ENCODE measurements at regions not wholly inside any gene's neighbourhood (a gene's known extent, or its start where the extent isn't known, plus 50 kb on each side); places are given as distances from the start of the nearest gene placed in this dataset.
"Not testable (repeated sequence)": the region's sequence is repeated elsewhere in the genome, so short reads cannot be mapped to it uniquely, and the experiment has no call there.

DNA sequence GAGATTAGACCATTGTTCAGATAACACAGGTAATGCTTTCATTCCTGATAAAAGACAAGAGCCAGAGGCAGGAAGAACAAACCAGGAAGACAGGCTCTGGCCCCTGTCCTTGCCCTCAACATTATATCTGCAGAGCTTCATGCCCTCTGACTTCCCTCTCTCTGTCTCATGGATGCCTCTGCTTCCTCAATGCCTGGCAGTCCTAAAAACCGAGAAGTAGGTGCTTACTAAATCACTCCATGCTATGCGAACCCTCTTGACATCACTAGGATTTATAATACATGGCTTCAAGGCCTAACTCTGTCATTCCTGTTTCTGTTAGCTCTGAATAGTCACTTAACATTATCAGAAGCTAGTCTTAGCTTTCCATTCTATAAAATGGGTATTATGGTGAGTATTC is 117.8 kb downstream of the TLR4 start:
- Mint-ChIP-seq H3K27me3 (peaks cover 34 to 38% (median 37%) of the 10 kb centered on the region in 3 donors), H3K27ac (no peak overlapping the region), H3K4me3 (no peak overlapping the region), H3K4me1 (peaks cover 17 to 29% (median 27%) of the 10 kb centered on the region in 3 donors), H3K36me3 (no peaks in the 10 kb centered on the region), H3K9me3 (peaks cover 0 to 3% (median 0%) of the 10 kb centered on the region in 7 donors)
- ATAC-seq (ENCODE audit: low read depth in 2 of 2) (no peak), DNase-seq (no peak)

DNA sequence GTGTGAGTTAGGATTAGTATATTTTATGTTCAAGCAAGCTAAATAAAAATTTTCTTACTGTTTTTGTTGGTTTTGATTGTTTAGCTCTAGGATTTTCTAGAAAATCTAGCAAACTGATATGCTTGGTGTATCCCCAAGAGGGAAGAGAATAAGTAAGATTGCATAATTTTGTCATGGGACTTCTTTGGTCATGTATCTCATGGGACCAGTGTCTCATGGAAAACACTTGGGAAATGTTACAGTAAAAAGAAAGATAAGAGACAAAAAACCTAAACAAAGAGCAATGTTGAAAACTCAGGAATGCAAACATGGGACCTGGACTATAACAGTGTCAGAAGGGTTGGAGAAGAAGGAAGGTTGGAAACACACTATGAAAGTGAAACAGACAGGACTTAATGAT is 119.4 kb downstream of the TLR4 start:
- Mint-ChIP-seq H3K4me3 (no peak overlapping the region), H3K4me1 (peaks cover 19 to 32% (median 32%) of the 10 kb centered on the region in 3 donors), H3K27me3 (peaks cover 29 to 34% (median 31%) of the 10 kb centered on the region in 3 donors), H3K27ac (no peak overlapping the region), H3K36me3 (no peaks in the 10 kb centered on the region), H3K9me3 (peaks cover 0 to 3% (median 0%) of the 10 kb centered on the region in 7 donors)
- ATAC-seq (ENCODE audit: low read depth in 2 of 2) (no peak), DNase-seq (no peak)

DNA sequence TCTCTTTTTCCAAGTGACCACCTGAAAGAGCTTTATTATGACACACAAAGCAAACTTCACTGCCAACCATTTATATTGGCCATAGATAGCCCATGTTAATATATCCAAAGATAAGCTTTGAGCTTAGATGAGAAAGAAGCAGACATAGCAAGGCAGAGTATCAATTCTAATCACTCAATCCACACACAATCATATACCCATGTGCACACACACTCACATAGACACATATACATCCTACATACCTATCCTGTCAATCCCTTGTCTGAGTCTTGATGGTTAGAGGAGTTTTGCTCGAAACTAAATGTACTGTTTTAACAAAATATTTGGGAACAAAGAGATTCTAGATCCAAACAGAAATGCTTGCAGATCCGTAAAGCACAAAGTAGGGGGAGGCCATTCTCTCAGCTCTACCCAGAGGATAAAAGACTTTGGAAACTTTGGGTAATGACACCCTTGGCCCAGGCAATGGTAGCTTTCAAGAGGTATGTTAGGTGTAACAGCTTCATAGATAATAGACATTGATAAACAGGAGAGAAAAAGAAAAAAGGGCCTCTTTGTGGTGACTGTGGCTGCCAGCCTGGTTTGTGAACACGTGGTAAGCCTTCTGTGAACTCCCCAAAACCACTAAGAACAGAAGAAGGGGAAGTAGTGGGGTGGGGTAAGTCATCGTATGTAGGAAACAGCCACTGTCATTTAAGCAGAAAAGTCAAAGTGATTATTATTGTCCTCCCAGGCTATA is 121.6 kb downstream of the TLR4 start:
- peaks cover 19 to 32% (median 32%) of the 10 kb centered on the region in 3 donors for H3K4me1 Mint-ChIP-seq
- H3K36me3 Mint-ChIP-seq: no peaks in the 10 kb centered on the region
- peaks cover 21 to 29% (median 21%) of the 10 kb centered on the region in 3 donors for H3K27me3 Mint-ChIP-seq
- peak overlapping the region; percentile 8 to 86 (median 66) for H3K27ac Mint-ChIP-seq
- peak; percentile 67 for DNase-seq
- peak; percentile 100 for ATAC-seq (ENCODE audit: low read depth in 2 of 2)
- H3K4me3 Mint-ChIP-seq: peak overlapping the region; percentile 4 to 84 (median 65)
- H3K9me3 Mint-ChIP-seq: no peaks in the 10 kb centered on the region

DNA sequence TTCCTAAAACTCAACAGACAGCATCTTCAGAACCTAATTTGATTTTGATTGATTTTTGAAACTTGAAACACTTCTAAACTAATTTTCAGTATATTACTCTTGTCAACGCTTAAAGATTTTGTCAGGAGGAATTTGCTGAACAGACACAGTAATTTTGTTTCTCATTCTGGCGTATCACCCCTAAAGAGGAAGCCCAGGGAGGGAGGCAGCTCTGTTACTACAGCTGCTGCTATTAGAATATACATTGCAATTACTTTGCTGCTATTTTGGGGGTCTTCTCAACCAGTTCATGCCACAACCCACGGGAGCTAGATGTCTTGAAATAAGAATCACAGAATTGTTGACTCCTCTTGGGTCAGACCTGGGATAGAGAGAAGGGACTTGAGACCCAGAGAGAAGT is 122.6 kb downstream of the TLR4 start:
- Mint-ChIP-seq H3K4me3 (peak overlapping the region; percentile 19 to 85 (median 60)), H3K27ac (peak overlapping the region in 2 of 6 donors; percentile 59 to 86), H3K27me3 (peaks cover 10 to 21% (median 10%) of the 10 kb centered on the region in 3 donors), H3K4me1 (peaks cover 19 to 32% (median 32%) of the 10 kb centered on the region in 3 donors), H3K9me3 (no peaks in the 10 kb centered on the region), H3K36me3 (no peaks in the 10 kb centered on the region)
- peak in 1 of 2 donors; percentile 26 for ATAC-seq (ENCODE audit: low read depth in 2 of 2)
- DNase-seq: peak; percentile 8

DNA sequence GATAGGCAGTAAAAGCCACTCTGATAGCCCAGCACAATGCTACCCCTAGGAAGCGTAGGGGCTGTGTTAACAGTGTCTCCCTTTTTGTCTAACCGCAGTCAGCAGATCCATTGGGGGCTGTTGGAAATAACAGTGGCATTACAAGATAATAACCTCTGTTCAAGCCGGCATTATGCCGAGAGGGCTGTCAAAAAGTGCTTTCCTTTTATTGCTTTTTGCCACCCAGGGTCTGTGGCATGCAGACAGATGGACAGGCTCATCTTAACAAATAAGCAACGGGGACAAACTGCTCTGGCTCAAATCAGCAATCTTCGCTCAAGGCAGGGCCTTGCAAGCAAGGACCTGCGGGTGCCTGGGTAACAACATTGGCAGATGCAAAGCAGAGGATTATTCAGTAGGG is 123.3 kb downstream of the TLR4 start:
- Mint-ChIP-seq H3K9me3 (no peaks in the 10 kb centered on the region), H3K4me3 (no peak overlapping the region), H3K27me3 (peaks cover 4 to 18% (median 10%) of the 10 kb centered on the region in 3 donors), H3K4me1 (peaks cover 19 to 32% (median 32%) of the 10 kb centered on the region in 3 donors), H3K36me3 (no peaks in the 10 kb centered on the region), H3K27ac (peak overlapping the region in 1 of 6 donors; percentile 46)
- DNase-seq (no peak), ATAC-seq (ENCODE audit: low read depth in 2 of 2) (no peak)

DNA sequence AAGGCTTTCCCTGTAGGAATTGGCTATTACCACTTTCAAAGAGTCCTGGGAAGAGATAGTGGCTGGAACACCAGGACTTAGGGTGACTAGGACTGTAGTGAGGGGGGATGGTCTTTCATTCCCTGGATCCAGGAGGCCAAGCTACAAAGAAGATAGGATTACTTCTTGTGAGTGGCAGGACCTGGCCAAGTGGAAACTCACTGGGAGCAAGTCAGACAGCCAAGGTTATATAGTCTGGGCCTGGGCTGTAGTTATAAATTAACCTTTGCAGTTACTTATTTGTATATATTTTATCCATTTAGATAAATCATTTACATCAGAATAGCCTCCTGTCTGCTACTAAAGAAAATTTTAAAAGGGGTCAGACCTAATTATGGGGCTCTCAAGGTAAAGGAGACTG is 124.3 kb downstream of the TLR4 start:
- DNase-seq (no peak), ATAC-seq (ENCODE audit: low read depth in 2 of 2) (no peak)
- H3K27me3 Mint-ChIP-seq: peaks cover 0 to 17% (median 14%) of the 10 kb centered on the region in 3 donors
- H3K27ac Mint-ChIP-seq: no peak overlapping the region
- H3K4me1 Mint-ChIP-seq: peaks cover 19 to 32% (median 32%) of the 10 kb centered on the region in 3 donors
- H3K9me3 Mint-ChIP-seq: no peaks in the 10 kb centered on the region
- no peaks in the 10 kb centered on the region for H3K36me3 Mint-ChIP-seq
- H3K4me3 Mint-ChIP-seq: no peak overlapping the region

DNA sequence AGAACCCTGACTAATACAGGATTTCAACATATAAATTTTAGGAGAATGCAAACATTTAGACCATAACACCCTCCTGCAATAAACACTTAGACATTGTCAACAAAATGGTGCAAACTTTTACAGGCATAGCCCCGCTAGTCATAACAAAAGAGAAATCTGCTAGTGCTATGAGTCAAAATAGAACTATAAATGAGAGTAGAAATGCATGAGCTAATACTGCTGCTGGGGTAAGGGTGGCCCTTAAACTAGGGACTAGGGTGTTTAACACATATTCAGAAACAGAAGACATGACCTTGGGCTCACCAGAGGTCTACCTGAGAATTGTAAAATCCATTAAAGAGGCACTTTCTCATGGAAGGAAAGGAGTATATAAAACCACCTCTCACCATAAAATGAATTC is 131.6 kb downstream of the TLR4 start:
- ATAC-seq (ENCODE audit: low read depth in 2 of 2) (no peak), DNase-seq (no peak)
- H3K27me3 Mint-ChIP-seq: peaks cover 7 to 25% (median 21%) of the 10 kb centered on the region in 3 donors
- H3K4me3 Mint-ChIP-seq: no peak overlapping the region
- no peaks in the 10 kb centered on the region for H3K36me3 Mint-ChIP-seq
- no peaks in the 10 kb centered on the region for H3K4me1 Mint-ChIP-seq
- H3K27ac Mint-ChIP-seq: no peak overlapping the region
- peaks cover 0 to 3% (median 0%) of the 10 kb centered on the region in 7 donors for H3K9me3 Mint-ChIP-seq

DNA sequence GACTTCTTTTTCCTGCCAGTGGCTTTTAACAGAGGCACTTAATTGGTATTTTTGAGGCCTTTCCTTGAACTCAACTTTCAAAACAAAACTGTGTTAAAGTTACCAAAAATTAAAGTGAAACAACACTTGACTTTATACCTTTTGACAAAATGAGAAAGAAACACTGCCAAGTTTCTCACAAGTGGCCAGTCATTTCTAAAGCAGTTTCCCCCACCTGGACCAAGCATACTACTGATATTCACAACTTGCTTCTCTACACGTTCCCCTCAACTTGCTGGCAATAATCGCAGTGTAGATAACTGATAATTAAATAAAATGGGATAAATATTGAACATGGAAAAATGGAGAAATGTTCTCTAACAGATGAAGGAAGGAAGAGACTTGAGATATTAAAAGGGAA is 135.7 kb downstream of the TLR4 start:
- H3K9me3 Mint-ChIP-seq: peaks cover 0 to 6% (median 0%) of the 10 kb centered on the region in 7 donors
- H3K4me3 Mint-ChIP-seq: no peak overlapping the region
- H3K36me3 Mint-ChIP-seq: no peaks in the 10 kb centered on the region
- H3K27ac Mint-ChIP-seq: peak overlapping the region in 1 of 6 donors; percentile 60
- no peaks in the 10 kb centered on the region for H3K4me1 Mint-ChIP-seq
- no peak for ATAC-seq (ENCODE audit: low read depth in 2 of 2)
- H3K27me3 Mint-ChIP-seq: peaks cover 14 to 21% (median 17%) of the 10 kb centered on the region in 3 donors
- DNase-seq: no peak

DNA sequence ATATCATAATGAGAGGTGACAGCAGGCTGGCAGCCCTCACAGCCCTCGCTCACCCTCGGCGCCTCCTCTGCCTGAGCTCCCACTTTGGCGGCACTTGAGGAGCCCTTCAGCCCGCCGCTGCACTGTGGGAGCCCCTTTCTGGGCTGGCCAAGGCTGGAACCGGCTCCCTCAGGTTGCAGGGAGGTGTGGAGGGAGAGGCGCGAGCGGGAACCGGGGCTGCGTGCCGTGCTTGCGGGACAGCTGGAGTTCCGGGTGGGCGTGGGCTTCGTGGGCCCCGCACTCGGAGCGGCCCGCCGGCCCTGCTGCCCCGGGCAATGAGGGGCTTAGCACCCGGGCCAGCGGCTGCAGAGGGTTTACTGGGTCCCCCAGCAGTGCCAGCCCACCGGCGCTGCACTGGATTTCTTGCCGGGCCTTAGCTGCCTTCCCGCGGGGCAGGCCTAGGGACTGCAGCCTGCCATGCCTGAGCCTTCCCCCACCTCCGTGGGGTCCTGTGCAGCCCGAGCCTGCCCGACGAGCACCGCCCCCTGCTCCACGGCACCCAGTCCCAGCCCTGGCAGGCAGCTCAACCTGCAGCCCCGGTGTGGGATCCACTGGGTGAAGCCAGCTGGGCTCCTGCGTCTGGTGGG is 147.7 kb downstream of the TLR4 start:
- not testable (repeated sequence) for H3K4me1 Mint-ChIP-seq; H3K4me3 Mint-ChIP-seq; H3K27ac Mint-ChIP-seq; ATAC-seq (ENCODE audit: low read depth in 2 of 2); H3K36me3 Mint-ChIP-seq; DNase-seq; H3K9me3 Mint-ChIP-seq
- peaks cover 13 to 32% (median 29%) of the 10 kb centered on the region in 3 donors for H3K27me3 Mint-ChIP-seq

DNA sequence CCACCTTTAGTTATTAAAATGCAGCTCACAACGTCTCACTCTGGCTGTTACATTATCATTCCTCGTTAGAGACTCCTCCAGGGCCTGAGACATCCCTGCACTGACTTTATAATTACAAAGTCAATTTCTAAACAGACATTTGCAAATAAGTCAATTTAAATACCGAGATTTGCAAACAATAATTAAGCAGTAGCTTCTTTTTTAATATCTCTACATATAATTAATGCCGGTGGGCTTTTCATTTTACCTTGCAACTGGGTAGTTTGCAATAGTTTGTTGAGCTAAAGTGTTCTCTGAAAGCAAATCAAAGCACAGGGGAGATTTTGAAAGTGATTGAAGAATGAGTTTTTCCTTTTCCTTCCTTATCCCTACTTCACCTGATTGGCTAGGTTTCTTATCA is 154.4 kb downstream of the TLR4 start:
- Mint-ChIP-seq H3K9me3 (peaks cover 0 to 3% (median 0%) of the 10 kb centered on the region in 7 donors), H3K4me1 (no peaks in the 10 kb centered on the region), H3K4me3 (no peak overlapping the region), H3K36me3 (no peaks in the 10 kb centered on the region), H3K27ac (no peak overlapping the region), H3K27me3 (peaks cover 0 to 24% (median 17%) of the 10 kb centered on the region in 3 donors)
- ATAC-seq (ENCODE audit: low read depth in 2 of 2) (no peak), DNase-seq (no peak)

DNA sequence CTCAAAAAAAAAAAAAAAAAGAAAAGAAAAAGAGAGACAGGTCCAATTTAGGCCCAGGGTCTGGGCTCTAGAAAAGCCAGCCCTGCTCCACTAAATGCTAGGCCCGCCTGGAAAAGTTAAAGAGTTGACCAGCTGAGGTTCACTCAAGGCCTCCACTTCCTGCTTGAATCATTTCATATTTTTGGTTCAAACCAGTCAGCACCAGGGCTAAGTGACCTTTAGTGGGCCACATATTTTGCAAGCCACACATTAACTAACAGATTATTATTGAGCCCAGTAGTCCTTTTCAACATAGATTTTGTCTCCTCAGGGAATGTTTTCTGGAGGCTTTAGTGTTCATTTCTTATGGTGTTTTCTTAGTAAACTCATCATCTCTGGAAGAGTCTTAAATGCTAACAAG is 156.6 kb downstream of the TLR4 start:
- H3K4me1 Mint-ChIP-seq: no peaks in the 10 kb centered on the region
- H3K9me3 Mint-ChIP-seq: no peaks in the 10 kb centered on the region

DNA sequence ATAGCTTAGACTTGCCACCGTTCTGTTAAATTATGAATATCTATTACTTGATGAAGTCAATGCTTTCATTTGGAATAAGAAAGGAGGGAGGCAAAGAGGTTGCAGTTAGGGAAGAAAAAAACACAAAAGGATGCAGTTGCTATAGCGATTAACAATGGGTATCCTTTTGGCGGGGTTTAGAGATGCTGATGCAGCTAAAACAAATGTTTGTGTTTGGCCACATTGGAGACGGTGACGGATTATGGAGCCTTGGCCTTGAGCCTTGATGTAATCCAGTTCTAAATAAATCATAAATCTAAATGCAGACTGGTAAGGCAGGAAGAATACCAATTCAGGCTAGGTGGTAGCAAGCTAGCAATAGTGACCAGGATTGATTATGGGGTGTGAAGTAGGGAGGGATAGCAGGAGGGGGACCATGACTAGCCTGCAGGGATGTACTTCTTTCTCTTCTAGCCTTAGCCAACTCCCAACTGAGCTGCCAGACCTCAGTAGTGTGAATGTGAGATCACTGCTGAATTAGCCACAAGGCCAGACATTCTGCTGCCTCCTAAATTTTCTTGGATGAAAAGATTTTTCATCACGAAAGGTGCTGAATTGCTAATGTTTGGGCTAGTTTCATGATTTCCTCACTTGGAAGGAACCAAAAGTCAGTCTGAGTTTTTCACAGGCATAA is 160.3 kb downstream of the TLR4 start:
- DNase-seq: no peak
- no peak for ATAC-seq (ENCODE audit: low read depth in 2 of 2)
- no peaks in the 10 kb centered on the region for H3K9me3 Mint-ChIP-seq

More for the DNA sequence above, 156.6 kb downstream of the TLR4 start:
- no peak for DNase-seq
- no peak for ATAC-seq (ENCODE audit: low read depth in 2 of 2)
- no peak overlapping the region for H3K27ac Mint-ChIP-seq
- H3K27me3 Mint-ChIP-seq: peaks cover 14 to 29% (median 17%) of the 10 kb centered on the region in 3 donors
- H3K36me3 Mint-ChIP-seq: no peaks in the 10 kb centered on the region
- no peak overlapping the region for H3K4me3 Mint-ChIP-seq

DNA sequence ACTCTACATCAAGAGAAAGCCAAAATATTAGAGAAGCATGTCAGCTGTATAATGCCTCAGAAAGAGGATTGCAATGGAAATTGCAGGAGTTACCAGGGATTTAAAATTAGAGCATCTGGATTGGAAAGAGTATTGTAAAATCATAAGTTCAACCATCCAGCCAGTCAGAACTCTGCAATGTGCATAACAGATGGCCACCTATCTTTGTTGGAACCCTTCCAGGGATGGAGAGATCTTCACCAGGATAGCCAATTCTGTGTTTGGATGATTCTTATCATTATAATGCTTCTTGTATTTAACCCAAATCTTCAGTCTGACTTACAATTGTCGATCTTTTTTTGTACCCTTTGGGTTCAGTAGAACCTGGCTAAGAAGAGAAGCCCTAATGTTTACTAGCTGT is 164.4 kb downstream of the TLR4 start:
- Mint-ChIP-seq H3K27me3 (peaks cover 13 to 22% (median 21%) of the 10 kb centered on the region in 3 donors), H3K9me3 (no peaks in the 10 kb centered on the region), H3K36me3 (no peaks in the 10 kb centered on the region), H3K4me3 (no peak overlapping the region), H3K4me1 (no peaks in the 10 kb centered on the region), H3K27ac (no peak overlapping the region)
- no peak for DNase-seq
- ATAC-seq (ENCODE audit: low read depth in 2 of 2): no peak

More for the DNA sequence above, 160.3 kb downstream of the TLR4 start:
- Mint-ChIP-seq H3K36me3 (no peaks in the 10 kb centered on the region), H3K4me3 (no peak overlapping the region), H3K27me3 (peaks cover 8 to 19% (median 19%) of the 10 kb centered on the region in 3 donors), H3K27ac (no peak overlapping the region), H3K4me1 (no peaks in the 10 kb centered on the region)
